GM12878 (cell line): ENCODE measurements at regions not wholly inside any gene's neighbourhood (a gene's known extent, or its start where the extent isn't known, plus 50 kb on each side); places are given as distances from the start of the nearest gene placed in this dataset.

Source experiments
- ATAC-seq: fragments of 200-7000 bp; cut with Tn5 transposase; 3 replicates; pipeline ENCODE4 v1.9.1; 2020; ENCODE audit warnings: mild to moderate bottlenecking, moderate library complexity
- BruUV-seq: library from RNA; stranded (reverse); fragments of 400-500 nt; replicated peaks from 2 replicates; lab custom pipeline; 2021; lab: Mats Ljungman, UMichigan
- CTCF ChIA-PET: fragments of 300-600 bp; sonication (Branson Sonifier 250); formaldehyde crosslinking; extraction: SDS; loops from one replicate; lab custom pipeline; 2021; ENCODE audit warnings: inconsistent platforms; lab: Yijun Ruan, JAX
- POLR2A ChIA-PET: fragments of 350-600 bp; formaldehyde crosslinking; extraction: SDS; loops from one replicate; lab custom pipeline; 2021; ENCODE audit warnings: inconsistent platforms; lab: Charles Lee
- RAD21 ChIA-PET: fragments of 300-600 bp; sonication (Branson Sonifier 250); formaldehyde crosslinking; loops from one replicate; lab custom pipeline; 2023; ENCODE audit warnings: antibody characterized with exemption; ENCODE audit not compliant: unreplicated experiment; lab: Charles Lee
- SMC1A ChIA-PET: fragments of 300-600 bp; sonication (Branson Sonifier 250); formaldehyde crosslinking; loops from one replicate; lab custom pipeline; 2023; ENCODE audit not compliant: unreplicated experiment, uncharacterized antibody; lab: Charles Lee
- DNase-seq: peaks from one replicate; pipeline ENCODE4 v3.0.0-alpha.2; 2011; ENCODE audit warnings: low read depth, low spot score
- FAIRE-seq: peaks from 3 replicates; lab custom pipeline; 2011; peaks lifted over from hg19 to GRCh38; lab: Jason Lieb, UNC
- H2AFZ ChIP-seq: 2 replicates; pipeline ENCODE4 v1.6.0; 2011; ENCODE audit warnings: low read depth, low read length, control low read depth; ENCODE audit not compliant: control insufficient read depth
- H3K27ac ChIP-seq: 2 replicates; pipeline ENCODE4 v1.5.1; 2011; ENCODE audit warnings: control low read depth; ENCODE audit not compliant: control insufficient read depth, insufficient read depth
- H3K27me3 ChIP-seq, 2 experiments: replicated peaks in 1 of 2; 2 replicates each; pipeline versions ENCODE4 v1.6.0 to v1.6.1; 2011; ENCODE audit warnings: low read length in 1 of 2; ENCODE audit not compliant: control insufficient read depth in 2 of 2, insufficient read depth in 2 of 2
- H3K36me3 ChIP-seq, 2 experiments: 2 replicates each; pipeline ENCODE4 v1.5.1; 2011; ENCODE audit warnings: low read length in 1 of 2; ENCODE audit not compliant: control insufficient read depth in 2 of 2, insufficient read depth in 2 of 2
- H3K4me1 ChIP-seq: 2 replicates; pipeline ENCODE4 v1.6.1; 2011; ENCODE audit warnings: mild to moderate bottlenecking, low read length, moderate library complexity, mixed read lengths; ENCODE audit not compliant: control insufficient read depth, insufficient read depth
- H3K4me2 ChIP-seq: 2 replicates; pipeline ENCODE4 v1.6.0; 2011; ENCODE audit warnings: control low read depth; ENCODE audit not compliant: control insufficient read depth, insufficient read depth
- H3K4me3 ChIP-seq: fragments of 200-600 bp; sonication (generic); 2 replicates; pipeline ENCODE4 v1.5.1; 2016
- H3K79me2 ChIP-seq: 2 replicates; pipeline ENCODE4 v1.6.0; 2011; ENCODE audit warnings: low read length; ENCODE audit not compliant: control insufficient read depth, insufficient read depth
- H3K9ac ChIP-seq: 2 replicates; pipeline ENCODE4 v1.8.0; 2011; ENCODE audit warnings: low read length, control low read depth, mixed read lengths; ENCODE audit not compliant: control insufficient read depth, insufficient read depth
- H3K9me3 ChIP-seq: replicated peaks from 3 replicates; pipeline ENCODE4 v1.5.1; 2011; ENCODE audit warnings: mild to moderate bottlenecking, low read length; ENCODE audit not compliant: control insufficient read depth, insufficient read depth
- H4K20me1 ChIP-seq: 2 replicates; pipeline ENCODE4 v1.6.0; 2011; ENCODE audit not compliant: control insufficient read depth, insufficient read depth
- EED ChIP-seq: sonication (generic); IDR thresholded peaks from 2 replicates; pipeline ENCODE4 v1.6.1; 2016; ENCODE audit warnings: antibody characterized with exemption, low read depth
- ESRRA ChIP-seq: IDR thresholded peaks from 2 replicates; pipeline ENCODE4 v1.6.1; 2012; ENCODE audit warnings: mild to moderate bottlenecking, low read length, improper control_type of control experiment
- HCFC1 ChIP-seq: fragments of 150-350 bp; IDR thresholded peaks from 2 replicates; pipeline ENCODE4 v1.6.1; 2014; ENCODE audit warnings: low read length
- HDGF ChIP-seq: fragments of 450-650 bp; IDR thresholded peaks from 2 replicates; pipeline ENCODE4 v1.6.1; 2016; ENCODE audit warnings: antibody characterized with exemption
- RUNX3 ChIP-seq: IDR thresholded peaks from 2 replicates; pipeline ENCODE4 v1.6.1; 2012; ENCODE audit warnings: low read length, inconsistent platforms
- USF1 ChIP-seq: IDR thresholded peaks from 2 replicates; pipeline ENCODE4 v1.6.1; 2011; ENCODE audit warnings: borderline replicate concordance, low read depth, mild to moderate bottlenecking, moderate library complexity, mixed read lengths, low read length; ENCODE audit not compliant: insufficient read depth; ENCODE audit errors: extremely low read length
- ZSCAN29 ChIP-seq: fragments of 450-650 bp; IDR thresholded peaks from 2 replicates; pipeline ENCODE4 v1.6.1; 2017; ENCODE audit warnings: mild to moderate bottlenecking, moderate library complexity
- WGBS: methylation state at CpG from one replicate; pipeline ENCODE4 v1.1.6; 2016; ENCODE audit warnings: low lambda C conversion rate; ENCODE audit not compliant: insufficient replicate concordance, insufficient coverage; ENCODE audit errors: missing lambda C conversion rate; 5-methylcytosine and 5-hydroxymethylcytosine counted together
- in situ Hi-C: fragments of 300-500 bp; cut with MboI; formaldehyde crosslinking; loops from 9 replicates; pipeline ENCODE4 v1.14.3; 2018; ENCODE audit warnings: mixed read lengths
- intact Hi-C: fragments of 100-400 bp; cut with micrococcal nuclease; formaldehyde crosslinking; loops from one replicate; pipeline ENCODE4 v1.14.2; 2022; ENCODE audit not compliant: unreplicated experiment

DNA sequence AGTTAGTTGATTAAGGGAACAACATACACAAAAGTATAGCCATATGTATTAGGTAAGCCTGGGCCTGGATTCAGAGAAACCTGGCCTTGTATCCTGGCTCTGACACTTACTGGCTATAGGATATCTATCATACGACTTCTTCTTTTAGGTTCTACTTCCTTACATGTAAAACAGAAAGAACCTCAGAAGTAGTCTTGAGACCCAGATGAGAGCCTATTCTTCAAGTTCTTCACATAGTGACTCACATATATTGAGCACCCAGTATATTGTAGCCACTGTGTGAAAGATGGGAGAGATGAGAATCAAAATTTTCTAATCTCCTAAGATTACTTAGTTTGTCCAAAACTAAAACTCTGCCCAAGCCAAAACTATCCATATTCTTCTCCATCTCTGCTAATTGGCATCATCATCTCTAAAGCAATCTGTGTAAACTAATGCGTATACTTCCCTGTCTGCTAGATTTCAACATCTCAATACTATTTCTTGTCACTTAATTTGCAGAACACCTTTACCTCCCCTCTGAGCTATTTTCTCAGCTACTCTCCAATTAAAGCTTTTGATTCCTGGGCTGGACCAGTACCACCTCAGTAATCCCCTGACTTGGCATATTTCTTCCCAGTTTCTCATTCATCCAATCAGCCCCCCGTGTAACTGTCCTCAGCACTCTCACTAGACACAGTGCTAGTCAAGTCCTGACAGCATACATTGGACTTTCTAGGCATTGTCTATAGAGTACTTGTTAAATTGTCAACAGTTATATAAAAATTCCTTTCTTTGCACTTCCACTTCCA, 53.5 kb upstream of the MET start:
- ChIA-PET RAD21 (no interaction called here), SMC1A (interaction anchor here (1.3 kb wide), 1 partner anchor 14 kb away, joined by 3 read pairs; no protein-coding TSS in a partner anchor), CTCF (interaction anchor here (0.9 kb wide), 1 partner anchor 26 kb away, joined by 3 read pairs; no protein-coding TSS in a partner anchor), POLR2A (no interaction called here)
- no peak for TF ChIP-seq USF1
- TF ChIP-seq EED = no peak
- no peak for TF ChIP-seq RUNX3
- no peak for TF ChIP-seq ZSCAN29
- TF ChIP-seq ESRRA = no peak
- no peak for TF ChIP-seq HDGF
- TF ChIP-seq HCFC1 = no peak
- H3K4me3 ChIP-seq = no peak overlapping the region
- 48% methylated on average over 3 of the region's 3 CpGs for WGBS
- H3K79me2 ChIP-seq = no peaks in the 10 kb centered on the region
- in situ Hi-C loops (no loop called here), intact Hi-C loops (no loop called here)
- DNase-seq (no peak), ATAC-seq (no peak), FAIRE-seq (no peak)
- no peaks in the 10 kb centered on the region for H4K20me1 ChIP-seq
- H2AFZ ChIP-seq = no peak overlapping the region
- H3K4me1 ChIP-seq = no peaks in the 10 kb centered on the region
- H3K9me3 ChIP-seq = no peaks in the 10 kb centered on the region; the same call in 2 of the 3 replicates
- no peaks in the 10 kb centered on the region; a peak in 1 of 4 replicates for H3K27me3 ChIP-seq
- H3K27ac ChIP-seq = no peak overlapping the region
- H3K36me3 ChIP-seq = no peaks in the 10 kb centered on the region
- H3K4me2 ChIP-seq = no peak overlapping the region
- H3K9ac ChIP-seq = no peak overlapping the region
- no TSS peak for BruUV-seq
